ENCODE measurements at regions not wholly inside any gene's neighbourhood (a gene's known extent, or its start where the extent isn't known, plus 50 kb on each side); places are given as distances from the start of the nearest gene placed in this dataset.

DNA sequence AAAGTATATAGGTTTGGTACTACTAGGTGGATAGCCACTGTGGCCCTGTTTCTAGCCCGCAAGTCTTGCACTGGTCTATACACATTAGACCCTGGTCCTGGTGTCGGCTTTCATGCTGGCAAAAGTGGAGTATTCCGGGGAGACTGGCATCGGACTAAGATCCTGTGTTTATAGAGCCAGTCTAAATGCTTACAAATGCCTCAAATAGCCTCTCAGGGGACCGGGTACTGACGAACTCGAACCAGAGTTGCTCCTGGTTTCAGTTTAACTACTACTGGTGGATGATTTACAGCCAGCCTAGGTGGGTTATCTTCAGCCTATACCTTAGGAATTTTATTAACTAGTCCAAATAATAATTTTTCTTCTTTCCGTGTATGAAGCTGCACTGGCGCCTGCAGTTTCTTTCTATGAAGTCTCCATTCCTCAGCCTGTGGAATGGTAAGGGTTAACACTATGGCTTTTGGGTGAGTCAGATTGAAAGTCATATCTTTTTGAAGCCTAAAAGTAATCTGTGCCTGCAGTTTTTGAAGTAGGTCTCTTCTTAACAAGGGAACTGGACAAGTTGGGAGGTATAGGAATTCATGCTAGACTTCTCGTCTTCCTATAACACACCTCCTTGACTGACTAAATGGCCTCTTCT lies 51.3 kb downstream of the OR10H4 start:
- DNase-seq (ENCODE audit: low read depth in 2 of 3, low spot score in 1 of 3) = no peak

- DNase-seq (ENCODE audit: low read depth in 2 of 3, low spot score in 1 of 3) = peak in 2 of 3 donors; percentile 10 to 32
Measured at GRCh38 chr19:16001481-16002312, 52.9 kb downstream of the OR10H4 start.

DNA sequence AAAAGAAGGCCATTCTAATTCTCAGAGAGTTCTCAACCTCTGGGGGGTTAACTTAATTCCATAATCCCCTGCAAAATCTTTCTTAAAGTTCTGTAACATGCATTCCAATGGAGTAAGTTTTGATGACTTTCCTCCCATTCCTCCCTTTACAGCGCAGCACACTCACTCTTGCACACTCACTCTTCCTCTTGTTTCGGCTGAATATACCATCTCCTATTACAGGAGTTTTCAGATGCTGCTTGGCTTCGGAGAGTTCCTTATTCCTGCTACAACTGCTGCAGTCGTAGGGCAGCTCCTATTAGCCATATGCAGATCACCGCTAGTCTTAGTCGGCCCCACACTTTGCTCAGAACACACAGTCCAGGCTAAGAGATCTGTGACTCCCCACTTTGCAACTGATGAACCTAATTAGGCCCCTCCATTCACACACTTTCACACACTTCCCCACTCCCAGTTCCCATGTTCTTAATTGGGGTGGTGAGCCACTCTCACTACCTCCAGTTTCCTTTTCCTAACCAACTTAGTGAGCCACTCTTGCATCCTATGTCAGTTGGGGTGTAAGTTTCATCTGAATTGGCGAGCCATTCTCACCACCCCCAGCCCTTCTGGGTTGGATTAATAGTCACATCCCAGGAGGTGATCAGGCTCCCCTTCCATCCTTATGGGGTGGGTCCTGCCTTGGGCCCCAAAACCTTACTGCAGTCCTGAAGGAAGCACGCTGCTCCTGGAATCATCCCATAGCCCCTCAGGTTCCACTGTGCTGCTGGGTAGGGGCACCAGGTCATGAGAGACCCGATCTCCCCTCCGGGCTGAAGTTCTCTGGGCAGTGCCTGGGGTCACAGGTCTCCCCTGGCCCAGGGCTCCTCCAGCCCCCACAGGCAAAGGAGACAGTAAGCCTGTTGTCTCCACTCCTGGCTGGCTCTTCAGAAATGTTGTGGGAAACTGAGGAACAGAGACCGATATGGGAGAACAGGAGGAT lies 53.9 kb downstream of the OR10H4 start:
- DNase-seq (ENCODE audit: low read depth in 2 of 3, low spot score in 1 of 3) = no peak

DNA sequence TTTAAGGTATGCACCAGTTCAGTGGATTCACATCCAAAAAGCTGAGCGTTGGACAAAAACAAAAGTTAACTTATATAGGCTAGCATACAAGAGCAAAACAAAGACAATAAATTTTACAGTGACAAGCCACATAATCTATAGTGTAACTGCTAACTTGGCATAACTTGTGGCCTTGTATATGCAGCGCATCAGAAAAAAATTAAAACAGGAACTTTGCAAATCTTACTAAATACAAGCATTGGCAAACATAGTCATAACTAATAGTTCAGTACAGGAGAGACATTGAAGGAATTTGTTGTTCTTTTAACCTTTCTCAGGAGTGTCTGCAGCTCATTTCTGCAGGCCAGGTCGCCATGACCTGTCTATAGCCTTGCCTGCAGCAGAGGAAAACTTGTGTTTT lies 54.6 kb downstream of the OR10H4 start:
- no peak for DNase-seq (ENCODE audit: low read depth in 2 of 3, low spot score in 1 of 3)

DNA sequence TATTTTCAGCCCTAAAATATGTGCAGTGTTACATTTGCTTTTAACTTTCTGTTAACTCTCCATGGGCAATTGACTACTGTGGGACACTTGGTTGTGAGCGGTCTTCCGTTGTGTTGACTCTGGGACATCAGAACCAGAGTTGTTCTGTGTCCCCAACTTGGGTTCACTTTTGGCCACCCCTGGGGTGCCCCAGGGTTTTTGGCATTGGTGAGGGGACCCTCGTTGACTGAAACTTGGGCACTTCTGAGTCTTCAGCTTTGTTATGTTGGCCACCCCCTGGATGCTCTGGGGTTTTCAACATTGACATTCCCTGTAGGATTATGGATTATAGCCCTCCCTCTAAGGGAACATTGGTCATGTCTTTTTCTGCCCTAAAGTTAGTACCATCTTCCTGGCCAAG lies 57.1 kb downstream of the OR10H4 start:
- no peak for DNase-seq (ENCODE audit: low read depth in 2 of 3, low spot score in 1 of 3)

- DNase-seq (ENCODE audit: low read depth in 2 of 3, low spot score in 1 of 3) = no peak
Measured at GRCh38 chr19:16012552-16012951, 63.7 kb upstream of the TPM4 start.

DNA sequence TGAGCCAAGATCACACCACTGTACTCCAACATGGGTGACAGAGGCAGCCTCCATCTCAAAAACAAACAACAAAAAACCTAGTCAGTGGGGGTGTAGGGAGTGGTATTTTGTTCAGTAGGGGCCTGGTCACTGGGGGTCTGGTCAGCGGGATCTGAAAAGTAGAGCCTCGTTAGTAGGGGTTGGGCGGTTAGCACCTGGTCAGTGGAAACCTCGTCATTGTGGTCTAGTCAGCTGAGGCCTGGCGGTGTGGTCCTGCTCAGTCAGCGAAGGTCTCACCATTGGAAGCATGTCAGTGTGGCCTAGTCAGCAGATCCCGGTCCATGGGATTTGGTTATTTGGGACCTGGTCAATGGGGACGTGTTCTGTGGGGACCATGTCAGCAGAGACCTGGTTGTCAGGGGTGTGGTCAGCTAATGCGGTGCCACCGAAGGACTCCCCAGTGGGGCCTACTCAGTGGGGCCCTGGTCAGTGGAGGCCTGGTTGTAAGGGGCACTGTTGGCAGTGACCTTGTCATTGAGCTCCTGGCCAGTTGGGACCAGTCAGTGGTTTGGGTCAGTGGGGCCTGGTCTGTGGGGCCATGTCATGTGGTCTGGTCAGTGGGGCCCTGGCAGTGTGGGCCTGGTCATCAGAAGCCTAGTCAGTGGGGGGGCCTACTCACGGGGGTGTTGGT lies 63.0 kb upstream of the TPM4 start:
- no peak for DNase-seq (ENCODE audit: low read depth in 2 of 3, low spot score in 1 of 3)

DNA sequence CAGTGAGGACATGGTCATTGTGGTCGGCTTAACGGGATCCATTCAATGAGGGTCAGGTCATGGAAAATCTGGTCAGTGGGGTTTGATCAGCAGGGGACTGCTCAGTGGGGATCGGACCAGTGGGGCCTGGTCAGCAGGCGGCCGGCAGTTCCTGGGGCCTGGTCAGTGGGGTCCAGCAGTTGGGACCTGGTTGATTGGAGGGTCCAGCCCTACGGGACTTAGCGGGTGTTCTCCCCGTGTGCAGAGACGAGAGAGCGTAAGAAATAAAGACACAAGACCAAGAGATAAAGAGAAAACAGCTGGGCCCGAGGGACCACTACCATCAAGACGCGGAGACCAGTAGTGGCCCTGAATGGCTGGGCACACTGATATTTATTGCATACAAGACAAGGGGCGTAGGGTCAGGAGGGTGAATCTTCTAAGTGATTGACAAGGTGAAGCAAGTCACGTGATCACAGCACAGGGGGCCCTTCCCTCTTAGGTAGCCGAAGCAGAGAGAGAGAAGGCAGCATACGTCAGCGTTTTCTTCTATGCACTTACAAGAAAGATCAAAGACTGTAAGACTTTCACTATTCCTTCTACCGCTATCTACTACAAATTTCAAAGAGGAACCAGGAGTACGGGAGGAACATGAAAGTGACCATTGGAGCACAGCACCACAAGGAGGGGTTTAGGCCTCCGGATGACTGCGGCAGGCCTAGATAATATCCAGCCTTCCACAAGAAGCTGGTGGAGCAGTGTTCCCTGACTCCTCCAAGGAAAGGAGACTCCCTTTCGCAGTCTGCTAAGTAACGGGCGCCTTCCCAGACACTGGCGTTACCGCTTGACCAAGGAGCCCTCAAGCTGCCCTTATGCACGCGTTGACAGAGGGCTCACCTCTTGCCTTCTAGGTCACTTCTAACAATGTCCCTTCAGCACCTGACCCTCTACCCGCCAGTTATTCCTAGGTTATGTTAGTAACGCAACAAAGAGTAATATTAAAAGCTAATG lies 62.1 kb upstream of the TPM4 start:
- DNase-seq (ENCODE audit: low read depth in 2 of 3, low spot score in 1 of 3) = no peak

DNA sequence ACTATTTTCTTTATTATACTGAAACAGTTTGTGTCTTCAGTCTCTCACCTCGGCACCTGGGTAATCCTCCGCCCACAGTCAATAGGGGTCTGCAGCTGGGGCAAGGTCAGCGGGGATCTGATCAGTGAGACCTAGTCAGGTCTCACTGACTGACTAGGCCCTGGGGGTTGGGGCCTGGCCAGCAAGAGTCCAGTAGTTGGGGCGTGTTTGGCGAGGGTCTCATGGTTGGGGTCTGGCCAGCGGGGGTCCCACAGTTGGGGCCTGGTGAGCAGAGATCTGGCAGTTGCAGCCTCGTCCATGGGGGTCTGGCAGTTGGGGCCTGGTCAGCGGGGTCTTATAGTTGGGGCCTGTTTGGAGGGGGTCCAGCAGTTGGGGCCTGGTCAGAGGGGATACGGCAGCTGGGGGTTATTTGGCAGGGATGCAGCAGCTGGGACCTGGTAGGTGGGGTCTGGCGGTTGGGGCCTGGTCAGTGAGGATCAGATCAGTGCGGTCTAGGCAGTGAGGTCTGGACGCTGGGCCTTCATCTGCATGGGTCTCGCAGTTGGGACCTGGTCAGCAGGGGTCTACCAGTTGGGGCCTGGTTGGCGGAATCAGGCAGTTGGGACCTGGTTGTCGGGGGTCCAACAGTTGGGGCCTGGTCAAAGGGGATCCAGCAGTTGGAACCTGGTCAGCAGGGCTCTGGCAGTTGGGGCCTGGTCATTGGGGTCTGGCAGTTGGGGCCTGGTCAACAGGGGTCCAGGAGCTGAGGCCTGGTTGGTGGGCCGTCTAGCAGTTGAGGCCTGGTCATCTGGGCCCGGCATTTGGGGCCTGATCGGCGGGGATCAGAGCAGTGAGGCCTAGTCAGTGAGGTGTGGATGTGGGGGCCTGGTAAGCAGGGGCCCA lies 61.1 kb upstream of the TPM4 start:
- no peak for DNase-seq (ENCODE audit: low read depth in 2 of 3, low spot score in 1 of 3)

GRCh38 chr19:16015805-16016173 lies 60.5 kb upstream of the TPM4 start:
- no peak for DNase-seq (ENCODE audit: low read depth in 2 of 3, low spot score in 1 of 3)

GRCh38 chr19:16016226-16017137 lies 59.8 kb upstream of the TPM4 start:
- DNase-seq (ENCODE audit: low read depth in 2 of 3, low spot score in 1 of 3) = no peak

DNA sequence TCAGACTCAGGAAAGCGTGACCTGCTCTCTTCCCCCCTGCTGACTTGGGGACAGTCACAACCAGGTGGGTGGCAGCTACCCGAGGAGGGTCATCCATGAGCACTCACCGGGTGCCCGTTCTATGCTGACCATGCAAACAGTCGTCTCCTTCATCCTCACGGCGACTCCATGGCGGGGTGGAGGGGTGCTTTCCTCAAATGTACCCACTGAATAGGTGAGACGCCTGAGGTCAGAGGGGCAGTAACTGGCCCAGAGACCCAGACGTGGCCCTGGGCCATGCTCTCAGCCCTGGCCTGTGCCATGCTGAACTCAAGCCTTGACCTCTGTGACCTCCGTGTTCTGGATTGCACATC lies 59.2 kb upstream of the TPM4 start:
- DNase-seq (ENCODE audit: low read depth in 2 of 3, low spot score in 1 of 3) = no peak

DNA sequence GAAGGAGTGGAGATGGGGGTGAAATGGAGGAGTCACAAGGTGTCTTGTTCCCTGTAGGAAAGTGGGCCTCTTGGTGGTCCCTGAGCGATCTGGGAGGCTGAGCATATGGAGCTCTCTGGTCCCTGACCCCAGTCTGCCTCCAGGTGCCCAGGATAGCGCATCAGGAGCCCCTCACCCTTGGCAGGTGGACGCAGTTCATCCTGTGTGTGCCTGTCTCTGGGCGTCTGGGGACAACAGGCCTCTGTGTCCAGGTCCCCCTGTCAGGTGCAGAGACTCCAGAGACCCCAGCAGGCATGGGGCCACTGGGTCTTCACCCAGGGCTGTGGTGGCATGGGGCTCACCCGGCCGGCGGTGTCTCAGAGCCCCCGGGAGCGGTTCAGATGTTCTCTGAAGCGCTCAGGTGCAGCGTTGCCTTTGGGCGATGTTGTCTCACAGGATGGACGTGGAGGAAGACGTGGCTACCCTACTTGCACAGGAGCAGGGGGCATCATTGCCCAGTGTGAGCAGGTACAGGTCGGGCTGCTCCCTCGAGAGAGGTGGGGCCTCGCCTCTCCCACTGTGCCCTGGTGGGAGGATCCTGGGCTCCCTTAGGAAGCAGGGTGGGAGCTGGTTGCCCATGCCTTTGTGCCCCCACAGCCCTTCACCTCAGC lies 58.1 kb upstream of the TPM4 start:
- DNase-seq (ENCODE audit: low read depth in 2 of 3, low spot score in 1 of 3) = no peak

DNA sequence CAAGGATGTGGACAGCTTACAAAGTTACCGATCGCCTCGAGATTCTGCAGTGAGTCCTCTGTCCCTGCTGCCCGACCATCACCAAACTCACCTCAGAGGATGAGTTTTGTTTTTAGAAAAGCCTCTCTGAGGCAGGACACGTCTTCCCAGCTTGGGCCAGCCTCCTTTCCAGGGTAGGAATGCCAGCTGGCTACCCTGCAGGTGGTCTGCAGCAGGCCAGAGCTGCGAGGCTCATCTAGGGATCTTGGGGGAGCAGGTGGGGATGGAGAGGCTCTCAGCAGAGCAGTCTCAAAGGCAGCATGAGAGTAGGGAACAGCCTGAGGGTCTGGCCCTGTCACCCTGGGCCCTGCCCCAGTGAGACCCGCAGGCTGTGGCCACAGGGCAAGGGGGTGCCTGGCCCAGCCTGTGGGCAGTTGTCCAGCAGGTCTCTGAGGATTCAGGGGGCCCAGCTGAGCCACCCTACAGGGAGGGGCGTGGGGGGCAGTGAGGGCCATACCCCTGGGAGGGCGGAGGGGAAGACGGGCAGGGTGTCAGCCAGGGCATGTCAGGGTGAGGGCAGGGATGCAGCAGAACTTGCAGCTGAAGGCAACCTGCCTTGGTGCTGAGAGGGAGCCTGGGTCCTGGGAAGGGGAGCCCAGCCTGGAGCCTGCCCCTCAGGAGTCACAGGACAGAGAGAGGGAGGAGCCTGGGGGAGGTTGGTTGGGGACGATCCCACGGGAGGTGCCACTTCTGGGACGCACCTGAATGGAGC lies 57.3 kb upstream of the TPM4 start:
- no peak for DNase-seq (ENCODE audit: low read depth in 2 of 3, low spot score in 1 of 3)

DNA sequence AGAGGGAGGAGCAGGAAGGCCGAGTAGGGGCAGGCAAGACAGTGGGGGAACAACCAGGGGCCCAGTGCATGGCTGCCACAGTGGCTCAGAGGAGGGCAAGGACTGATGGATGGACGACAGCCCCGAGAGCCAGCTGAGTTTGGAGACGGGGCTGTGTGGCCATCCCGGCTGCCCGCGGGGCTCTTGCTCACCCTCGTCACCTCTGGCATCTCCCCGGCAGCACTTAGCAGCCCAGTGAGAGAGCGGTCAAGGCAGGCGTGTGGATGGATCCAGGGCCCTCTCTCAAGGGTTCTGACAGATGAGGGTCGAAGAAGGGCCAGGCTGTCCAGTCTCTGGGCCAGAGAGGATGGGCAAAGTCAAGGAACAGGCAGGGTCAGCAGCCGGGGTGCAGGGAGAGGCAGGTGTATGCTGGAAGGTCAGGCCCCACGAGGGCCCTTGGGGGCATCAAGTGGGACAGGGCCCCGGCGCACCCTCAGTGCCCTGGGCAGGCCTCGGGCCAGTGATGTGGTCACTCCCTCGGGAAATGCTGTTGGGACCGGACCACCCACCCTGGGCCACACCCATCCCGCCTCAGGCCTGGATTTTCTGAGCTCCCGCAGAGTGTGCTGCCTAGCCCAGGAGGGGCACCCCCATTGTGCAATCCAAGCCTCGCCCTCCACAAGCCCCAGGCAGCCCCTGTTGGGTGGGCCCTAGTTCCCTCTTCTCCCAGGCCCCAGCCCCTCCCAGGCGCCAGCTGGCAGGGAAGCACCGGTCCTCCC lies 56.4 kb upstream of the TPM4 start:
- no peak for DNase-seq (ENCODE audit: low read depth in 2 of 3, low spot score in 1 of 3)

DNA sequence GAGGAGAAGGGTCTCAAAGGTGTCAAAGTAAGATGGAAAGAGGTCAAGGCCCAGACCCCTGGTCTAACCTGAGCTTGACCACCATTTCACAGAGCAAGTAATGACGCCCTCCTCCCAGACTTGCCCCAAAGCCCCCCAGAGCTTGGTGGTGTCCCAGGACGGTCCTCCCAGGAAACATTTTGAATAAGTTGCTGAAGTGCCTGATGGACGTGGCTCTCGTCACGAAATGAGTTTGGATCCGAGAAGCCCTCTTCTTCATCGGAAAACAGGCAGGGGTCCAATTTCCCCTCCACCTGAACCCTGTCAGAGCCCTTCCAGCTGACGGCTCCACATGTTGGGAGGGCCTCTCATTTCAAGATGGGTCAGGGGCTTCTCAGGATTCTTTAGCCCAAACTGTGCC lies 54.5 kb upstream of the TPM4 start:
- no peak for DNase-seq (ENCODE audit: low read depth in 2 of 3, low spot score in 1 of 3)

Measured in stimulated activated CD4-positive, alpha-beta T cell treated with anti-CD3 and anti-CD28 coated beads, Interleukin-12 subunit alpha, Interleukin-12 subunit beta, amount 100 ng/mL, for 48 hours (primary cell).